ENCODE measurements at regions not wholly inside any gene's neighbourhood (a gene's known extent, or its start where the extent isn't known, plus 50 kb on each side); places are given as distances from the start of the nearest gene placed in this dataset.
A peak's percentile ranks its signal among the peaks of the same experiment; 100 is the strongest.
"Not testable (repeated sequence)": the region's sequence is repeated elsewhere in the genome, so short reads cannot be mapped to it uniquely, and the experiment has no call there.

GRCh38 chr12:105861227-105861626 lies 277.5 kb downstream of the NUAK1 start:
- peaks cover 8 to 12% of the 10 kb centered on the region in 2 donors for H3K27me3 Mint-ChIP-seq
- ATAC-seq, result no peak
- H3K9me3 Mint-ChIP-seq, result peaks cover 2% of the 10 kb centered on the region
- no peak overlapping the region for H3K4me3 Mint-ChIP-seq
- H3K4me1 Mint-ChIP-seq (ENCODE audit: low read depth in 2 of 2), result no peaks in the 10 kb centered on the region
- DNase-seq (ENCODE audit: low spot score), result no peak
- H3K36me3 Mint-ChIP-seq, result no peaks in the 10 kb centered on the region
- no peak overlapping the region for H3K27ac Mint-ChIP-seq

- H3K27me3 Mint-ChIP-seq, result peaks cover 5 to 8% of the 10 kb centered on the region in 2 donors
- H3K4me3 Mint-ChIP-seq, result no peak overlapping the region
- ATAC-seq (peak in 1 of 2 donors; percentile 45), DNase-seq (ENCODE audit: low spot score) (no peak)
- H3K9me3 Mint-ChIP-seq, result peaks cover 2% of the 10 kb centered on the region
- H3K27ac Mint-ChIP-seq, result no peak overlapping the region
- no peaks in the 10 kb centered on the region for H3K4me1 Mint-ChIP-seq (ENCODE audit: low read depth in 2 of 2)
- H3K36me3 Mint-ChIP-seq, result no peaks in the 10 kb centered on the region
Observed at GRCh38 chr12:105862163-105862821, 276.5 kb downstream of the NUAK1 start.

- no peaks in the 10 kb centered on the region for H3K36me3 Mint-ChIP-seq
- peaks cover 2% of the 10 kb centered on the region for H3K9me3 Mint-ChIP-seq
Observed at GRCh38 chr12:105864316-105864715, 274.4 kb downstream of the NUAK1 start.

GRCh38 chr12:105864901-105865300 lies 273.9 kb downstream of the NUAK1 start:
- Mint-ChIP-seq H3K4me1 (ENCODE audit: low read depth in 2 of 2) (no peaks in the 10 kb centered on the region), H3K9me3 (peaks cover 2% of the 10 kb centered on the region), H3K4me3 (no peak overlapping the region), H3K36me3 (no peaks in the 10 kb centered on the region), H3K27ac (no peak overlapping the region), H3K27me3 (peaks cover 5 to 6% of the 10 kb centered on the region in 2 donors)
- DNase-seq (ENCODE audit: low spot score) (no peak), ATAC-seq (no peak)

More at GRCh38 chr12:105864316-105864715, 274.4 kb downstream of the NUAK1 start:
- no peak for DNase-seq (ENCODE audit: low spot score)
- no peak overlapping the region for H3K4me3 Mint-ChIP-seq
- peaks cover 5 to 8% of the 10 kb centered on the region in 2 donors for H3K27me3 Mint-ChIP-seq
- H3K27ac Mint-ChIP-seq, result no peak overlapping the region
- ATAC-seq, result no peak
- H3K4me1 Mint-ChIP-seq (ENCODE audit: low read depth in 2 of 2), result no peaks in the 10 kb centered on the region

GRCh38 chr12:105865886-105866285 lies 272.9 kb downstream of the NUAK1 start:
- ATAC-seq, result no peak
- peaks cover 4% of the 10 kb centered on the region for H3K9me3 Mint-ChIP-seq
- H3K27me3 Mint-ChIP-seq, result peaks cover 5 to 15% of the 10 kb centered on the region in 2 donors
- H3K4me1 Mint-ChIP-seq (ENCODE audit: low read depth in 2 of 2), result no peaks in the 10 kb centered on the region
- peaks cover 3% of the 10 kb centered on the region for H3K36me3 Mint-ChIP-seq
- H3K27ac Mint-ChIP-seq, result no peak overlapping the region
- DNase-seq (ENCODE audit: low spot score), result no peak
- H3K4me3 Mint-ChIP-seq, result no peak overlapping the region

GRCh38 chr12:105874121-105874520 lies 264.6 kb downstream of the NUAK1 start:
- H3K4me1 Mint-ChIP-seq (ENCODE audit: low read depth in 2 of 2), result no peaks in the 10 kb centered on the region
- peaks cover 0 to 23% of the 10 kb centered on the region in 2 donors for H3K27me3 Mint-ChIP-seq
- peaks cover 7% of the 10 kb centered on the region for H3K36me3 Mint-ChIP-seq
- DNase-seq (ENCODE audit: low spot score) (no peak), ATAC-seq (no peak)
- H3K4me3 Mint-ChIP-seq, result no peak overlapping the region
- peaks cover 8% of the 10 kb centered on the region for H3K9me3 Mint-ChIP-seq
- no peak overlapping the region for H3K27ac Mint-ChIP-seq

GRCh38 chr12:105876396-105876927 lies 262.3 kb downstream of the NUAK1 start:
- no peak for DNase-seq (ENCODE audit: low spot score)
- no peak overlapping the region for H3K4me3 Mint-ChIP-seq
- H3K27ac Mint-ChIP-seq, result no peak overlapping the region
- H3K9me3 Mint-ChIP-seq, result peaks cover 3% of the 10 kb centered on the region
- peaks cover 0 to 7% of the 10 kb centered on the region in 2 donors for H3K27me3 Mint-ChIP-seq
- ATAC-seq, result no peak
- H3K4me1 Mint-ChIP-seq (ENCODE audit: low read depth in 2 of 2), result no peaks in the 10 kb centered on the region
- no peaks in the 10 kb centered on the region for H3K36me3 Mint-ChIP-seq

GRCh38 chr12:105878964-105879363 lies 259.8 kb downstream of the NUAK1 start:
- ATAC-seq, result no peak
- no peak overlapping the region for H3K4me3 Mint-ChIP-seq
- no peaks in the 10 kb centered on the region for H3K9me3 Mint-ChIP-seq
- H3K27me3 Mint-ChIP-seq, result peaks cover 0 to 3% of the 10 kb centered on the region in 2 donors
- H3K27ac Mint-ChIP-seq, result no peak overlapping the region
- H3K4me1 Mint-ChIP-seq (ENCODE audit: low read depth in 2 of 2), result no peaks in the 10 kb centered on the region
- DNase-seq (ENCODE audit: low spot score), result no peak
- H3K36me3 Mint-ChIP-seq, result no peaks in the 10 kb centered on the region

- H3K4me3 Mint-ChIP-seq, result no peak overlapping the region
- ATAC-seq (no peak), DNase-seq (ENCODE audit: low spot score) (no peak)
- H3K36me3 Mint-ChIP-seq, result no peaks in the 10 kb centered on the region
- peaks cover 0 to 3% of the 10 kb centered on the region in 2 donors for H3K27me3 Mint-ChIP-seq
- no peaks in the 10 kb centered on the region for H3K4me1 Mint-ChIP-seq (ENCODE audit: low read depth in 2 of 2)
- no peak overlapping the region for H3K27ac Mint-ChIP-seq
- H3K9me3 Mint-ChIP-seq, result no peaks in the 10 kb centered on the region
Observed at GRCh38 chr12:105880824-105881388, 257.8 kb downstream of the NUAK1 start.

- ATAC-seq (no peak), DNase-seq (ENCODE audit: low spot score) (no peak)
- Mint-ChIP-seq H3K27ac (no peak overlapping the region), H3K4me1 (ENCODE audit: low read depth in 2 of 2) (no peaks in the 10 kb centered on the region), H3K9me3 (no peaks in the 10 kb centered on the region), H3K4me3 (no peak overlapping the region), H3K36me3 (no peaks in the 10 kb centered on the region), H3K27me3 (peaks cover 3 to 5% of the 10 kb centered on the region in 2 donors)
Observed at GRCh38 chr12:105882404-105882803, 256.4 kb downstream of the NUAK1 start.

- DNase-seq (ENCODE audit: low spot score) (no peak), ATAC-seq (no peak)
- Mint-ChIP-seq H3K36me3 (no peaks in the 10 kb centered on the region), H3K27me3 (peaks cover 0 to 6% of the 10 kb centered on the region in 2 donors), H3K9me3 (no peaks in the 10 kb centered on the region), H3K27ac (no peak overlapping the region), H3K4me1 (ENCODE audit: low read depth in 2 of 2) (no peaks in the 10 kb centered on the region), H3K4me3 (no peak overlapping the region)
Observed at GRCh38 chr12:105887131-105887530, 251.6 kb downstream of the NUAK1 start.

- Mint-ChIP-seq H3K4me3 (no peak overlapping the region), H3K27ac (no peak overlapping the region), H3K9me3 (no peaks in the 10 kb centered on the region), H3K4me1 (ENCODE audit: low read depth in 2 of 2) (no peaks in the 10 kb centered on the region), H3K36me3 (no peaks in the 10 kb centered on the region), H3K27me3 (peaks cover 0 to 6% of the 10 kb centered on the region in 2 donors)
- ATAC-seq (no peak), DNase-seq (ENCODE audit: low spot score) (no peak)
Observed at GRCh38 chr12:105888696-105889095, 250.1 kb downstream of the NUAK1 start.

GRCh38 chr12:105892362-105892910 lies 246.3 kb downstream of the NUAK1 start:
- no peaks in the 10 kb centered on the region for H3K4me1 Mint-ChIP-seq (ENCODE audit: low read depth in 2 of 2)
- peaks cover 0 to under 1% of the 10 kb centered on the region in 2 donors for H3K27me3 Mint-ChIP-seq
- ATAC-seq (no peak), DNase-seq (ENCODE audit: low spot score) (no peak)
- no peaks in the 10 kb centered on the region for H3K36me3 Mint-ChIP-seq
- no peak overlapping the region for H3K27ac Mint-ChIP-seq
- no peaks in the 10 kb centered on the region for H3K9me3 Mint-ChIP-seq
- no peak overlapping the region for H3K4me3 Mint-ChIP-seq

GRCh38 chr12:105895197-105895832 lies 243.4 kb downstream of the NUAK1 start:
- DNase-seq (ENCODE audit: low spot score); H3K4me3 Mint-ChIP-seq; H3K27me3 Mint-ChIP-seq; ATAC-seq; H3K4me1 Mint-ChIP-seq (ENCODE audit: low read depth in 2 of 2); H3K36me3 Mint-ChIP-seq; H3K9me3 Mint-ChIP-seq; H3K27ac Mint-ChIP-seq: not testable (repeated sequence)
